GM18502 (cell line): ENCODE measurements at regions not wholly inside any gene's neighbourhood (a gene's known extent, or its start where the extent isn't known, plus 50 kb on each side); places are given as distances from the start of the nearest gene placed in this dataset.
"Not testable (repeated sequence)": the region's sequence is repeated elsewhere in the genome, so short reads cannot be mapped to it uniquely, and the experiment has no call there.

Experiments
- ATAC-seq: cut with Tn5 transposase; IDR thresholded peaks from one replicate; pipeline ENCODE4 v1.9.1; 2021; ENCODE audit warnings: mild to moderate bottlenecking; ENCODE audit not compliant: unreplicated experiment, poor library complexity

GRCh38 chr9:29332789-29333188, 1759.5 kb upstream of the C9orf72 start:
- ATAC-seq = no peak

DNA sequence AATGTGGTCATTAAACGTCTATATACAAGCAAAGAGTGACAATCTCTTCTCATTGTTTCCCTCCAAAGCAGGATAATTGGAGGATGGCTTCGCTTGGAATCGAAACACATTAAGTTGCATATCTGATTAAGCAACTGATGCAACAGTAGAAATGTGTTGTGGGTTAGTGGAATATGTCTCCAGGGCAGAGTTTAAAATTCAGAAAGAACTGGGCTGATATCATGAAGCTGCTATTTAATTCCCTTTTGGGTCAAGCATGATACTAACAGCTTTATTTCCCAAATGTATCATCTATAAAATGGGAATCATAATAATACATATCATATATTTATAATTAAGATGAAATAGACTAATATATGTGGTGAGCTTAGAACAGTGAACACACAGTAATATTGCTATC, 1763.0 kb upstream of the C9orf72 start:
- no peak for ATAC-seq

GRCh38 chr9:29339387-29339786, 1766.1 kb upstream of the C9orf72 start:
- no peak for ATAC-seq

DNA sequence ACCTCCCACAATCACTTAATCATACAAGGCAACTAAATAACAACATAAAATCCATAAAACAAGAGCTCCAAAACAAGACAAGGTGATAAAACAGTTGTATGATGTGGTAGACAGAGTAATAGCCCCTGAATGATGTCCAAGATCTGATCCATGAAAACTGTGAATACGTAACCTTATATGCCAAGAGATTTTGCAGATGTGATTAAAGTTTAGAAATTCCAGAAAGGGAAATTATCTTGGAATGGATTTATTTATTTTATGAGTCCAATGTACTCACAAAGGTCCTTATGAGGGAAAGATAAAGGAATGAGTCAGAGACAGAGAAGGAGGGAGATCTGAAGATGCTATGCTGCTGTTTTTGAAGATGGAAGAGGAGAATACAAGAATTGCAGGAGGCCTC, 1775.7 kb upstream of the C9orf72 start:
- ATAC-seq = no peak

- no peak for ATAC-seq
Observed at GRCh38 chr9:29389421-29389820, 1816.1 kb upstream of the C9orf72 start.

GRCh38 chr9:29390859-29391258, 1817.6 kb upstream of the C9orf72 start:
- no peak for ATAC-seq

GRCh38 chr9:29393064-29393463, 1819.8 kb upstream of the C9orf72 start:
- no peak for ATAC-seq

DNA sequence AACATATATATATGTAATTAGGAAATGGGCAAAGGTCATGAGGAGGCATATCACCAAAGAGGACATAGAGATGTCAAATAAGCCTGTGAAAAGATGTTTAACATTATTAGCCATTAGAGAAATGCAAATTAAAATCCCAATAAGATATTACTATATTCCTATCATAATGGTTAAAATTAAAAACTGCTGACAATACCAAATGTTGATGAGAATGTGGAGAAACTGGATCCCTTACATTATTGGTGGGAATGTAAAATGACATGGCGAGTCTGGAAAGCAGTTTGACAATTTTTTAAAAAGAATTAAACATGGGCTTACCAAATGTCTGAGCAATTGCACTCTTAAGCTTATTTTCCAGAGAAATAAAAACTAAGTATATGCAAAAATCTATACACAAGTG, 1821.6 kb upstream of the C9orf72 start:
- no peak for ATAC-seq

DNA sequence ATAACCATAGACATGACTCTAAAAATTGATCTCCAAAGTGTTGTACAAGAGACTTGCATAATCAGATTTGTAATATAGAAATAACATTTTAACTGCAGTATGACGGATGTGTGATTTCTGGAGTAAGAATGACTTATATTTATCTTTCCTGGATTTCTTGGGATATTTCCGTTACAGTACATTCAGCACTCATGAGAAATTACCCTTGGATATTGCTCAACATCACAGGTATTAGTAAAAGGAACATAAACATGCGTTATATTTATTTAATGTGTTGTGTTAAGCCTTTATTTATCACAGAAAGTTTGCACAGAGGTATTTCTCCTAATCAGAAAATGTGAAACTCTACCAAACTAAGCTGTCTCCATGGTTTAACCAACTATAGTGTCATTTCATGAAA, 1823.9 kb upstream of the C9orf72 start:
- no peak for ATAC-seq

GRCh38 chr9:29416204-29416603, 1842.9 kb upstream of the C9orf72 start:
- no peak for ATAC-seq

- no peak for ATAC-seq
Observed at GRCh38 chr9:29422438-29422837, 1849.2 kb upstream of the C9orf72 start.

DNA sequence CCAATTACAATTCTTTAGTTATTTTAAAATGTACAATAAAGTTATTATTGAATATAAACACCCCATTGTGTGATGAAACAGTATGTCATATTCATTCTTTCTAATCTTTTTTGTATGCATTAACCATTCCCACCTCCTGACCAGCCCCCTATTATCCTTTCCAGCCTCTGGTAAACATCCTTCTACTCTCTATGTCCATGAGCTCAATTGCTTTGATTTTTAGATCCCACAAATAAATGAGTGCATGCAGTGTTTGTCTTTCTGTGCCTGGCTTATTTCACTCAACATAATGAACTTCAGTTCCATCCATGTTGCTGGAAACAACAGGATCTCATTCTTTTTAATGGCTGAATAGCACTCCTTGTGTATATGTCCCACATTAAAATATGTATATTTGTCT, 1858.9 kb upstream of the C9orf72 start:
- no peak for ATAC-seq

DNA sequence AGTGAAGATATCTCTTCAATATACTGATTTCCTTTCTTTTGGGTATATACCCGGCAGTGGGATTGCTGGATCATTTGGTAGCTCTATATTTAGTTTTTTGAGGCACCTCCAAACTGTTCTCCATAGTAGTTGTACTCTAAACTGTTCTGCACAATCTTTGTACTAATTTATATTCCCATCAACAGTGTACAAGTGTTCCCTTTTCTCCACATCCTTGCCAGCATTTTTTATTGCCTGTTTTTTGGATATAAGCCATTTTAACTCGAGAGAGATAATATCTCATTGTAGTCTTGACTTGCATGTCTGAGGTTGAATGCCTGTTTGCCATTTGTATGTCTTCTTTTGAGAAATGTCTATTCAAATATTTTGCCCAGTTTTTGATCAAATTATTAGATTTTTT, 1859.4 kb upstream of the C9orf72 start:
- ATAC-seq = not testable (repeated sequence)

DNA sequence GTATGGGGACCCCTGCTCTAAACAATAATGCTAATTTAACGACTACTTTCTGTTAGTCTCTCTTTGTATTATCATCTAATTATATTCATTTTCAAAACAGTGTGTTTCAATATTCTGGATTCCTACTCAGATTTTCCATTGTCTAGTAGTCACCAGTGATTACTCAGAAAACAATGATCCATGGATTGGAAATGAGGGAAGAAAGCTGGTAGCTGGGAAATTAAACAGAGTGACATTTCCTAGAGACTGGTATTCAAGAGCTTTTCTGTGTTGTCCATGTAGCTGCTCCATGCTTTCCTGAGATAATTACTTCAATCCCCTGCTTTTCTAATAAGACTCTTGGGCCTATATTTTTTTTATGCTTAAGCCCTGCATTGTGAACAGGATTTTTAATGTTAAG, 1862.1 kb upstream of the C9orf72 start:
- no peak for ATAC-seq

DNA sequence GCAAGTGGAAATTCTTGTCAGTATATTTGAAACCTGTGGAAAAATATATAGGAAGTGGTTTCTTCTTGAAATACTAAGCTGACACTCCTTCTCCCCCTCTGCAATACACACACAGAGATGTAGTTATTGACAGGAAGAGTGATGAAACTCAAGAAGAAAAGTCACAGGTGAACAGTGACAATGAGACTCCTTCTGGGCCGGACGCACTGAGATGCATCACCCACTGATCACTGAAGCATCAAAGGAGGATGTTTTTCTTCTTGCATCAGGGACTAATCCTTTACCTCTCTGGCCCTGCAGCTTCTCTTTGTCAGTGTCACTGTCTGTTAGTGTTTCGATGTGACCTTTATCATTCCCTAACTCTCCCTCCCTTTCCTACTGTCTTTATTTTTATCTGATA, 1864.2 kb upstream of the C9orf72 start:
- ATAC-seq = no peak

DNA sequence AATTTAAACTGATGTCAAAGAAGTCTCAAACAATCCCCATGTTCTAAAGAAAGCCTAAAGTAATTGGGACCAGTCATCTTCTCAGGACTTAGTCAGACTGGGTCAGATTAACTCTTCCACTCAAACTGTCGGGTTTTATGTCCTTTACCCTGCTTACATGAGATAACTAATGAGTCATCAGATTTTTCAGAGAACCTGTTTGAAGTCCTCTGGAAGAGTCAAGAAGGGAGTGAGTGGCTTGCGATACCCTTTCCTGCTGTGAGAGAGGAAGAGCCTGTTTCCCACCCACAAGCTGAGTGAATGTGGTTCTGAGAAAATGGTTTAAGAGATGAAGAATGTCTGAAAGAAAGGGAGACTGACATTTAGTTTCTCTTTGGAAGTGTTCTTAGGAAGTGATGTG, 1866.7 kb upstream of the C9orf72 start:
- ATAC-seq = no peak

DNA sequence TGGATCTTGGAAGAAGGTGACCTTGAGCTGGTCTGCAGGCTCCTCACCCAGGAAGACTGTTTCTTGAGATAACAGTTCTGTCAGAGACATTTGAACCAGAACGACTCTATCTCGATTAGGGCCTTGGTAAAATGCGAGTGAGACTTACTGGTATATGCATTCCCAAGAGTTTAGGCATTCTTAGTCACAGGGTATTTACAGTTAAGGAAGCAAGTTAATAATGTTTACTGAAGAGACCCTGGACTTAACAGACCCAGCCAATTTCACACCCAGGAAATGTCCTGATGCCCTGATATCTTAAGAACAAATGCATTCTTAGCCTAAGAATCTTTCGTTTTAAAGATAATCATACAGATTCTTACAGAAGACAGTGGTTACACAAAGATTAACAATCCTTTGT, 1867.2 kb upstream of the C9orf72 start:
- no peak for ATAC-seq

DNA sequence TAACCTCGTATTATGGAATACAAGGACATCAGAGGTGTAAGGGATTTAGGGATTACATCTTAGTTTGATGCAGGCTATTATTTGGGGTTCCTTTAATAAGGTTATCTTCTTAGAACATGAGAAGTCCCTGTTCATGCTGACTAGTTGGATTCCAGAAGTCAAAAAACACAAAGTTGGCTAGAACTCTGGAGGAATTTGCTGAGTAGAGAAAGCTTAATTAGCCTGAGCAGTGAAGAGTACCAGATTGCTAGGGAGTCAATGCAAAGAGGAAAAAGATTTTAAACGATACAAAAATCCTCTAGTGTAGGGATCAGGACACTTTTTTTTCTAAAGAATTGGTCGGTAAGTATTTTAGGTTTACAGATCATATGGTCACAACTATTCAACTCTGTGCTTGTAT, 1872.5 kb upstream of the C9orf72 start:
- ATAC-seq = no peak

DNA sequence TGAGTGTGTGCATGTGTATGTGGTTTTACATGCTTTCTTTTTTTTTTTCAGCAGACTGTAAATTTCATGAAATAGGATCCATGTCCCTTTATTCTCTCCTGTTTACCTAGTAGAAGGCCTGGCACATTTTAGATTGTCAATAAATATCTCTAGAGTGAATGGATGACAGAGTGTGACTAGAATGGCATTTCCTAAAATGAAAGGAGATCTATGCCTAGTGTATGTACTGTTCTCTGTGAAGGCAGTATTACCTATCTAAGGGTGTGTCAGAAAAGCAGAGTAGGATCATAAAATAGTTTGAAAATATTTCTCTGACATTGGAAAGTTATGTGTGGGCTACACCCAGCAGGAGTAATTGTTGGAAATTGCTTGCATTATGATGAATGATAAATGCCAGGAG, 1876.0 kb upstream of the C9orf72 start:
- no peak for ATAC-seq

DNA sequence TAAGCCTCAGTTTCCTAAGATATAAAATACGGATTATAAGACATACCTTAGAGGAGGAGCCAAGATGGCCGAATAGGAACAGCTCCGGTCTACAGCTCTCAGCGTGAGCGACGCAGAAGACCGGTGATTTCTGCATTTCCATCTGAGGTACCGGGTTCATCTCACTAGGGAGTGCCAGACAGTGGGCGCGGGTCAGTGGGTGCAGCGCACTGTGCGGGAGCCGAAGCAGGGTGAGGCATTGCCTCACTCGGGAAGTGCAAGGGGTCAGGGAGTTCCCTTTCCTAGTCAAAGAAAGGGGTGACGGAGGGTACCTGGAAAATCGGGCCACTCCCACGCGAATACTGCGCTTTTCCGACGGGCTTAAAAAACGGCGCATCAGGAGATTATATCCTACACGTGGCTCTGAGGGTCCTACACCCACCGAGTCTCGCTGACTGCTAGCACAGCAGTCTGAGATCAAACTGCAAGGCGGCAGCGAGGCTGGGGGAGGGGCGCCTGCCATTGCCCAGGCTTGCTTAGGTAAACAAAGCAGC, 1877.1 kb upstream of the C9orf72 start:
- not testable (repeated sequence) for ATAC-seq

- ATAC-seq = no peak
Observed at GRCh38 chr9:29456940-29457339, 1883.7 kb upstream of the C9orf72 start.

GRCh38 chr9:29475471-29475870, 1902.2 kb upstream of the C9orf72 start:
- no peak for ATAC-seq

DNA sequence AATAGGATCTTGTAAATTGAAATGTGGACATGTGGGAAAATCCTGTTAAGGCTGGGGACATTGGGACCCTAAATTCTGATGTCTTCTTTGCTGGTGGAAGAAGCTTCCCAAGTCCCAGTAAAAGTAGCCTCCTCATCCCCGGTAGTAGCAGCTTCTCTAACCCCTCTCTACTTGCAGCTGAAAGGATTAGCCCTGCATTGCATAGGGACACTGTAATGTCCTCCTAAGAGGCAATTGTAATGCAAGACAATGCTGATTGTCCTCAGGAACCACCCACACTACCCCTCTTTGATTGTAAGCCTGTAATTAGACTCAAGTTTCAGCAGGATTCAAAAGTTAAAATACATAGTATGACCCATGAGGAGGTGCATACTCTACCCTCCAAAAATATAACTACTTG, 1938.4 kb upstream of the C9orf72 start:
- no peak for ATAC-seq
